ENCODE measurements at regions not wholly inside any gene's neighbourhood (a gene's known extent, or its start where the extent isn't known, plus 50 kb on each side); places are given as distances from the start of the nearest gene placed in this dataset.

DNA sequence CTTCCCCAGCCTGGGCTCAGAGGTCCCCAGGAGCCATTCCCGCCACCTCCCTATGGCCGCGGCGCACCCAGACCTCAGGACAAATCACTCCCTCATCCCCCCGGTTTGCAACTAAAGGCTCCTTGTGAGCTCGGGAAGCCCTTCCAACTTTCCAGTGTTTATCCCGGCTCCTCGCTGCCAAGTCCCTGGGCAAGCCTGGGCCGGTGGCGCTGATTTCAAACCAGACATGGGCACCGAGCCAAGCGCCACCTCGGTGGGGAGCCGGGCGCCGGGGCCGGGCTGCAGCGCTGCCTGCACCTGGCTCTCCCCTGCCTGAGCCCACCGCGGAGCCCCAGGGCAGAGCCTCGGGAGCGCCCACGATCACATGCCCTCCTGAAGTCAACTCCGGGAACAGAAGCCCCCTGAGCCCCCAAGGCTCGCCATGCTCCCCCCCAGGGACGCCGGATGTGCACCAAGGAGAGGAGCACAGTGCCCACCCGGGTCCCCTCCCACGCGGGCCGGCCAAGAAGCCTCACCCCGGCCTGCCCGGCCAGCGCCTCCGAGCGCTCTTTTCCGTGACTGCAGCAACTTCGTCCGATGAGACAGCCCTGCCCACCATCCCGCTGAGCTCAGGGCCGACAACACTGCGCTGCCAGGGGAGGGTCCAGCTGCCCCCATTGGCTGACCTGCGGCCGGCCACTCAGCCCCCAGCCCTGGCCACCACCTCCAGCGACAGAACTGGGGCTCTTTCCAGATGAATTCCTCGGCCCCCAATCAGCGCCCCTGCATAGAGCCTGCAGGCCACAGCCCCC is 50.0 kb downstream of the NCOR2 start:
- DNase-seq (ENCODE audit: low read depth), result no peak

- DNase-seq (ENCODE audit: low read depth), result no peak
Observed at GRCh38 chr12:124516850-124517249, 50.6 kb downstream of the NCOR2 start.

DNA sequence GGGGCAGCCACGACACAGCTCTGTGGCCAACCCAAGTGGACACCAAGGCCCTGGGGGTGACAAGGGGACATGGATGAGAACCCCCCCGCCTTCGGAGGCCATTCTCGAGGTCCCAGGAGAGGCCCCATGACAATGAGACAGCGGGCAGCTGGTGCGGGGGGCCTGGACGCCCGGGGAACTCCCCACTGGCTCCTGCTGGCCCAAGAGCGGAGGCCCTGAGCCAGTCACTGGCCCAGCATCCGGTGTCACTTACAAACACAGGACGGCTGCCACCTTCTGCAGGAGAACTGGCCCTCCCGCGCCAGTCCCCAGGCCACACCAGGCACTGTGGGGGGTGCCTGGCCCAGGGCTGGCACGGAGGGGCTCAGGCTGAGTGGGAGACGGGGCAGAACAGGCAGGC is 51.4 kb downstream of the NCOR2 start:
- no peak for DNase-seq (ENCODE audit: low read depth)

DNA sequence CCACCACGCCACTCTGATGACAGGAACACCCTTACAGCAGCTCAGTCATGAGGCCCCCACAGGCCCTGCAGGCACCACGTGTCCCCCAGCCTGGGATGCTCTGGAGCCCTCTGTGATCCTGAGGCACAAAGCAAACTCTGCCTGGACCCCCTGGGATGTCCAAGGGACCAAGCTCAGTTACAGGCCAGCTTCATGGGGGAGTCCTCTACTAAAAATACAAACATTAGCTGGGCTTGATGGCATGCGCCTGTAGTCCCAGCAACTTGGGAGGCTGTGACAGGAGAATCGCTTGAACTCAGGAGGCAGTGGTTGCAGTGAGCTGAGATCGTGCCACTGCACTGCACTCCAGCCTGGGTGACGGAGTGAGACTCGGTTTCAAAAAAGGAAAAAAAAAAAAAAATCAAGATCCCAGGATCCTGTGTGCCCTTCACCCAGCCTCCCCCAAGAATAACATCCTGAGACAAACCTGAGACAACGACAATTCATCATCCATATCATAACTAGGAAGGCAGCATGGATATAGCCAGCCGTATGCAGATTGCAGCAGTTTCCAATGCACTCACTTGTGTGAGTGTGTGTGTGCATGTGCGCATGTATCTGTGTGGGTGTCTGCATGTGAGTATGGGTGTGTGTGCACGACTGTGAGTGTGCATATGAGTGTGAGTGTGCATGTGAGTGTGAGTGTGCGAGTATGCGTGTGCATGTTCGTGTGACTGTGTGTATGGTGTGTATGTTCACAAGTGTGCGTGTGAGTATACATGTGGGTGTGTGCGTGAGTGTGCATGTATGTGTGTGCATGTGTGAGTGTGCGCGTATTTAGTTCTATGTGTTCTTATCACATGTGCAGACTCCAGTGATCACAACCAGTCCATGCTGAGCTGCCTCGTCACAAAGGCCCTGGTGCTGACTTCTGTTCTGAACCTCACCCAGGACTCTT is 52.1 kb downstream of the NCOR2 start:
- no peak for DNase-seq (ENCODE audit: low read depth)

DNA sequence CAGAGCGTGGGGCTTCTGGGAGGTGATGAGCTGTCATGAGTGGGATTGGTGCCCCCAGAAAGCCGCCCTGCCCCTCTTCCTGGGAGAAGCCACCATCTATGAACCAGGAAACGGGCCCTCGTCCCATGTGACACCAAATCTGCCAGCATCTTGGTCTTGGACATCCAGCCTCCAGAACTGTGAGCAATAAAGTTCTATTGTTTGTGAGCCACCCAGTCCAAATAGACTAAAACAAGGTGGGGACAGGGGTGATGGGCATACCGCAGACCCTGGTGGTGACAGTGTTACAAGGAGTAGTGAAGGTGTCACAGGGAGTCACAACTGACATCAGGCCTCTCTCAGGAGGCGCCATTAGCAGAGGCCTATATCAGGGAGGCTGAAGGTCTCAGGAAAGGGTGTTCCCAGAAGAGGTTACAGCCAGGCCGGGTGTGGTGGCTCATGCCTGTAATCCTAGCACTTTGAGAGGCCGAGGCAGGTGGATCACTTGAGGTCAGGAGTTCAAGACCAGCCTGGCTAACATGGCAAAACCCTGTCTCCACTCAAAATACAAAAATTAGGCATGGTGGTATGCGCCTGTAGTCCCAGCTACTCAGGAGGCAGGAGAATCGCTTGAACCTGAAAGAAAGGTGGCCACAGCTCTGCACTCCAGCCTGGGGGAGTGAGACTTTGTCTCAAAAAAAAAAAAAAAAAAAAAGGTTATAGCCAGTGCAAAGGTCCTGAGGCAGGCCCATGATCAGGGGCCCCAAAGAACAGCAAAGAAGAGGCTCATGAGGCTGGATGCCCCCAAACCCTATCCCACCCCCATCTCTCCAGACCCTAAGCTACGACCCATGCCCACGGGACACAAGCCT is 53.0 kb downstream of the NCOR2 start:
- DNase-seq (ENCODE audit: low read depth), result no peak

DNA sequence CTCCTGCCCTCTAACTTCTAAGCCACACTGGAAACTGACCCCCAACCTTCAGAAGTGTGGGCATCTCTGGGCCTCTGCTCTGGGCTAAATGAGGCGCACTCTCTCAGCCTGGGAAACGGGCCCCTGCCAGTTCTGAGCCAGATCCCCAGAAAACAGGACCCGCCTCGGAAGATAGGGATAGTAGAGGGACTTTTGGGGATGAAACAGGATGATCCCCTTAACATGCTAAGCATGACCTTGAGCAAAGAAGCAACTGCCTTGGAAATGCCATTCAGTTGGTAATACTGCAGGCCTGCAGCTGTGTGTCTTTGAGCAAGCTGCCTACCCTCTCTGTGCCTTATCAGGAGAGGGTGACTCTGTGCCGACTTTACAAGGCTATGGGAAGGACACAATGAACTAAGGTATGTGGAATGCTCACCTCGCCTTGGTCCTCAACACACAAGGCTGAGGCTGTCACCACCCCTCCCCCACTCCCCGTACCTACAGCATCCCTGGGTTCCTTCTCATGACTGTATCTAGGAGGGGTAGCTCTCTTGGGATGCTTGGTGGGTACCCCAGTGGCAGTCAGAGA is 54.0 kb downstream of the NCOR2 start:
- DNase-seq (ENCODE audit: low read depth), result no peak

DNA sequence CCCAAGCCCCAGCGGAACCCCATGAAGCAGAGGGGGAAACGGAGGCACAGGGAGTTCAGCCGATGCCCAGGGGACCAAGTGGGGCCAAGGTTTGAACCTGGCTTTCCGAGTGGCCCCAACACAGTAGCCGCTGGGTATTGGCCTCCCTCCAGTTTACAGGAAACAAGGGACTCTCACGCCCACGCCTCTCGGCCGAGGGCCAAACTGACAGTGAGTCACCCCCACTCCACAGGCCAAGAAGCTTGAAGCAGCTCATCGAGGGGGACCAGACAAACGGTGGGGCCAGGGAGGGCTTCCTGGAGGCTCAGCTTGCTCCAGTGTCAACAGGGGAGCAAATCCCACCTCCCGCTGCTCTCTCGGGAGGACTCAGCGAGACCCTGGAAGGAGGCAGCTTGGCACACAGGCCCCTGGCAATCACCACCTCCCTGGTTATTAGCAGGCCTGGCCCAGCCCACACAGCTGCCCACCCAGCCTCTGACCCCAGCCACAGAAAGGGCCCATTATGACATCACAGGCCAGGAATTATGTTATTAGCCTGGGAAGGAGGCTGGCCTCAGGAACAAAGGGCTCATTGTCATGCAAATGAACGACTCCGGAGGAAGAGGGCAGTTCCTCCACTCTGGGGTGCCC is 54.6 kb downstream of the NCOR2 start:
- DNase-seq (ENCODE audit: low read depth), result no peak

- DNase-seq (ENCODE audit: low read depth), result no peak
Observed at GRCh38 chr12:124511259-124511985, 56.0 kb downstream of the NCOR2 start.

- DNase-seq (ENCODE audit: low read depth), result no peak
Observed at GRCh38 chr12:124510301-124510970, 57.0 kb downstream of the NCOR2 start.

- DNase-seq (ENCODE audit: low read depth), result no peak
Observed at GRCh38 chr12:124509676-124510300, 57.6 kb downstream of the NCOR2 start.

- no peak for DNase-seq (ENCODE audit: low read depth)
Observed at GRCh38 chr12:124509300-124509675, 58.1 kb downstream of the NCOR2 start.

GRCh38 chr12:124508381-124509079 is 58.9 kb downstream of the NCOR2 start:
- no peak for DNase-seq (ENCODE audit: low read depth)

- no peak for DNase-seq (ENCODE audit: low read depth)
Observed at GRCh38 chr12:124507188-124508109, 60.0 kb downstream of the NCOR2 start.

DNA sequence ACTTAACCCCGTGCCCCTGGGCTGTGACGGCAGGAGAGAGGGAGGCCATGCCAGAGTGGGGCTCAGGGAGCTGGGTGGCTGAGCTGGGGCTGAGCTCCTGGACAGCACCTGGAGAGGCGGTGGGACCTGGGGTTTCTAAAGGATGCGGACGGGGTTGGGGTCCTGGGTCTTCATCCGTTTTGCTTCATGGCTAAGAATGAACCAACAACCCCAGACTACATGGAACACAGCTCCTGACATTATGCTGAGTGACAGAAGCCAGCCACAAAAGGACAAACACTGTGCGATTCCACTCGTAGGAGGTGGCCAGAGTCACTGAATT is 60.6 kb downstream of the NCOR2 start:
- DNase-seq (ENCODE audit: low read depth), result no peak

GRCh38 chr12:124506145-124506831 is 61.1 kb downstream of the NCOR2 start:
- DNase-seq (ENCODE audit: low read depth), result no peak

GRCh38 chr12:124505001-124505818 is 62.2 kb downstream of the NCOR2 start:
- DNase-seq (ENCODE audit: low read depth), result no peak

Data from stimulated activated CD8-positive, alpha-beta memory T cell treated with anti-CD3 and anti-CD28 coated beads, Interleukin-7, amount 100 ng/mL, for 24 hours (primary cell).